Astrocyte of the spinal cord (primary cell): ENCODE measurements at regions not wholly inside any gene's neighbourhood (a gene's known extent, or its start where the extent isn't known, plus 50 kb on each side); places are given as distances from the start of the nearest gene placed in this dataset.
"Not testable (repeated sequence)": the region's sequence is repeated elsewhere in the genome, so short reads cannot be mapped to it uniquely, and the experiment has no call there.

Experiments used
- DNase-seq: peaks from one replicate; pipeline ENCODE4 v3.0.0; 2011; ENCODE audit warnings: low read depth, low spot score
- H3K4me3 ChIP-seq: 2 replicates; pipeline ENCODE4 v1.5.1; 2011; ENCODE audit warnings: low read depth, mild to moderate bottlenecking, low read length, moderate library complexity
- CTCF ChIP-seq: IDR thresholded peaks from 2 replicates; pipeline ENCODE4 v1.5.1; 2012; ENCODE audit warnings: low read depth, mild to moderate bottlenecking, low read length, inconsistent platforms
- in situ Hi-C: cut with HindIII; loops from 2 replicates; pipeline ENCODE4 v1.10.0; 2017; ENCODE audit warnings: low sequenced_read_pairs

DNA sequence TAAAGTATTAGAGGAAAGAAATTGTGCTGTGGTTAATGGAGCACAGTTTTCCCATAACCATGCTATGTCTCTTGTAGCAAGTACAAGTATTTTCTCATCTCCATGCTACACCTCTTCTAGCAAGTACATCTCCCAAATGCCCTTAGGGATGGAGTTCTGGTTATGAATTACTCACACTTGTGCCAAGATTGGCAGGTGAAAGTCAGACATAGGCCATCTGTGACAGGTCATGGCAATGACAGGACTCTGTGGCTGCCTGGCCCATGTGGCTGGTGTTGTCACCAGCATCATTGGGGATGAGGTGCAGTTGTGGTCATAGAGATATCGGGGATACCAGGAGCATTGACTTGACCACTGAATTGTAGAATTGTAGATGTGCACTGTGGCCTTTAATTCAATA is 310.2 kb downstream of the FAT4 start:
- no peak for DNase-seq
- in situ Hi-C loops: no loop called here
- no peak overlapping the region for H3K4me3 ChIP-seq
- no peak for TF ChIP-seq CTCF

GRCh38 chr4:125626946-125627345 is 312.2 kb downstream of the FAT4 start:
- no peak for DNase-seq
- no peak overlapping the region for H3K4me3 ChIP-seq
- in situ Hi-C loops: no loop called here
- TF ChIP-seq CTCF: no peak

- DNase-seq: peak; percentile 41
- no peak for TF ChIP-seq CTCF
- H3K4me3 ChIP-seq: no peak overlapping the region
- in situ Hi-C loops: no loop called here
Measured at GRCh38 chr4:125639182-125639621, 324.4 kb downstream of the FAT4 start.

- DNase-seq: no peak
- H3K4me3 ChIP-seq: no peak overlapping the region
- no peak for TF ChIP-seq CTCF
- in situ Hi-C loops: no loop called here
Measured at GRCh38 chr4:125641611-125642010, 326.9 kb downstream of the FAT4 start.

DNA sequence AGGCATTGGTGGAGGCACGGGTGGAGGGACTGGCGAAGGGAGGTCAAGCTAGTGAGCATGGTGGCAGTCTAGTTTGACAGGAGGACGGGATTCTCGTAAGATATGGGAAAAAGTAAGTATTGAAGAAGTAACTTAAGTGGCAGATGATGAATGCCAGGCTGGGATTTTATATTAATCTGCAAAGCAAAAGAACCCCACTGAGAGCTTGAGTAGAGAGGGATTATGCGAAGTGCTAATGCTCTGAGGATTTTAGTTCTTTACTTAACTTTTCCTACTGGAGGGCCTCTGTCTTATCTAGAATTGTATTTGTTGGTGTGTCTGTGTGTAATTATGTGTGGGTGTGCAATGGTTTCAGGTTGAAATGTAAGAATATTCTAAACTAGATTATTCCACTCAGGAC is 327.9 kb downstream of the FAT4 start:
- DNase-seq: no peak
- no peak for TF ChIP-seq CTCF
- no peak overlapping the region for H3K4me3 ChIP-seq
- in situ Hi-C loops: no loop called here

DNA sequence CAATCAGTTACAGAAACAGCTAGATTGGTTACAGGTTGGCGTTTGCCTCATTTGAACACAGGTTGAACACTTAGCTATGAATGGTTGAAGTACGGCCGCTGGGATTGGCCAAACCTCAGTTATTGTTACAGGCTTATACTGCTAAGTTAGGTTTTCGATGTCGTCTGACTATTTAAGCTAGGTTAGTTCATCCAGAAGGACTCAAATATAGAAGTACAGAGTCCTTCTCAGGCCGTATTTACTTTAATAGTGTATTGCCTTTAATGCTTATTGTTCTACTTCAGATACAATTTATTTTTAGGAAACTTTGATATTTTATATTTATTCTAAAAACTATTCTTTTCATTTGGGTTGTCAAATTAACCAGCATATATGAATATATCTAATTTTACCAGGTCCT is 334.7 kb downstream of the FAT4 start:
- H3K4me3 ChIP-seq: no peak overlapping the region
- TF ChIP-seq CTCF: no peak
- no peak for DNase-seq
- in situ Hi-C loops: no loop called here

- DNase-seq: no peak
- no peak for TF ChIP-seq CTCF
- H3K4me3 ChIP-seq: no peak overlapping the region
- in situ Hi-C loops: no loop called here
Measured at GRCh38 chr4:125650557-125650956, 335.8 kb downstream of the FAT4 start.

GRCh38 chr4:125651707-125652357 is 337.1 kb downstream of the FAT4 start:
- DNase-seq, in situ Hi-C loops, H3K4me3 ChIP-seq: not testable (repeated sequence)
